OCI-LY1 (cell line): ENCODE measurements at regions not wholly inside any gene's neighbourhood (a gene's known extent, or its start where the extent isn't known, plus 50 kb on each side); places are given as distances from the start of the nearest gene placed in this dataset.

Experiments used
- H2AFZ ChIP-seq: fragments of 200-600 bp; sonication (generic), shearing (Covaris generic); 2 replicates; pipeline ENCODE4 v1.6.0; 2014; ENCODE audit warnings: antibody characterized with exemption, mild to moderate bottlenecking, low read length
- H3F3A ChIP-seq: fragments of 200-600 bp; sonication (generic), shearing (Covaris generic); 2 replicates; pipeline ENCODE4 v1.6.0; 2014; ENCODE audit warnings: mild to moderate bottlenecking, antibody characterized with exemption, low read length, moderate library complexity; ENCODE audit not compliant: insufficient read depth
- H3K27ac ChIP-seq: fragments of 200-600 bp; sonication (generic); 2 replicates; pipeline ENCODE4 v1.5.1; 2014; ENCODE audit warnings: low read length, mixed run types, mild to moderate bottlenecking, low read depth; ENCODE audit not compliant: poor library complexity, severe bottlenecking
- H3K27me3 ChIP-seq: fragments of 200-600 bp; sonication (generic); 2 replicates; pipeline ENCODE4 v1.6.0; 2014; ENCODE audit warnings: antibody characterized with exemption, mild to moderate bottlenecking, low read length, moderate library complexity; ENCODE audit not compliant: insufficient read depth
- H3K36me3 ChIP-seq: fragments of 200-600 bp; sonication (generic); 2 replicates; pipeline ENCODE4 v1.6.1; 2014; ENCODE audit warnings: mild to moderate bottlenecking, antibody characterized with exemption, low read length, moderate library complexity, mixed read lengths; ENCODE audit not compliant: insufficient read depth
- H3K4me1 ChIP-seq: fragments of 200-600 bp; sonication (generic); 2 replicates; pipeline ENCODE4 v1.5.1; 2014; ENCODE audit warnings: mild to moderate bottlenecking, low read length, moderate library complexity; ENCODE audit not compliant: insufficient read depth, severe bottlenecking
- H3K4me2 ChIP-seq: fragments of 200-600 bp; sonication (generic), shearing (Covaris generic); 2 replicates; pipeline ENCODE4 v1.6.1; 2014; ENCODE audit warnings: low read length
- H3K4me3 ChIP-seq: fragments of 200-600 bp; sonication (generic); 2 replicates; pipeline ENCODE4 v1.5.1; 2014; ENCODE audit warnings: low read length, low read depth, mild to moderate bottlenecking, mixed read lengths; ENCODE audit not compliant: poor library complexity, severe bottlenecking
- H3K79me2 ChIP-seq: fragments of 200-600 bp; shearing (Covaris generic); 2 replicates; pipeline ENCODE4 v1.6.1; 2016; ENCODE audit warnings: mixed run types, low read length, mixed read lengths; ENCODE audit not compliant: insufficient read depth
- H3K9ac ChIP-seq: fragments of 200-600 bp; sonication (generic), shearing (Covaris generic); 2 replicates; pipeline ENCODE4 v1.6.1; 2014; ENCODE audit warnings: mild to moderate bottlenecking, low read length, mixed read lengths
- H3K9me2 ChIP-seq: fragments of 200-600 bp; sonication (generic), shearing (Covaris generic); 2 replicates; pipeline ENCODE4 v1.6.1; 2014; ENCODE audit warnings: low read depth, mild to moderate bottlenecking, low read length, mixed read lengths
- H3K9me3 ChIP-seq: fragments of 200-600 bp; shearing (Covaris generic); 2 replicates; pipeline ENCODE4 v1.6.1; 2014; ENCODE audit warnings: low read length, mixed read lengths
- H4K20me1 ChIP-seq: fragments of 200-600 bp; sonication (generic), shearing (Covaris generic); 2 replicates; pipeline ENCODE4 v1.6.0; 2016; ENCODE audit warnings: mild to moderate bottlenecking, low read length; ENCODE audit not compliant: insufficient read depth
- EZH2 ChIP-seq: fragments of 200-600 bp; sonication (generic), shearing (Covaris generic); IDR thresholded peaks from 2 replicates; pipeline ENCODE4 v1.8.0; 2017; ENCODE audit warnings: borderline replicate concordance, mixed run types, mild to moderate bottlenecking, antibody characterized with exemption, low read length, moderate library complexity, mixed read lengths
- TF ChIP-seq, protein P1 (sequence below): fragments of 200-600 bp; sonication (generic), shearing (Covaris generic); IDR thresholded peaks from 2 replicates; pipeline ENCODE4 v1.5.1; 2017; ENCODE audit warnings: mild to moderate bottlenecking, antibody characterized with exemption, low read length, moderate library complexity, mixed read lengths

DNA sequence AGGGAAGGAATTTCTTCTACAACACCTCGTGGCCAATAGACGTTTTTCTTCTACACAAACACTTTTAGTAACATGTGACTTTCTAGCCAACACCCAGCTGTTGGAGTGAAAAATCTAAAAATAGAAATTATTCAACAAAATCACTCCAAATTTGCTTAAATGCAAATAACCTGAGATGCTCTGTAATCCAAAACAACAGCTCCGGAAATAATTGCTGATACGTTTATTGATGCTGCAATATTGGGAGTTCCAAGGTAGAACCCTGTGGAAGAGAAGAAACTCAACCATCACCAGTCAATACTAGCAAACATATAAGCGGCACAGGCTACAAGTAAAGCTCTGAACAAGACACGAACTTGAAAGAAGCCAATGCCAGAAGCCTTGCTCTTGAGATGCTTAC is 230.6 kb downstream of the ALDH8A1 start:
- Histone ChIP-seq H3K4me3 (no peak overlapping the region), H3K9me2 (no peaks in the 10 kb centered on the region), H3K27me3 (no peaks in the 10 kb centered on the region), H3K27ac (no peak overlapping the region), H3K9me3 (no peaks in the 10 kb centered on the region), H3K79me2 (no peaks in the 10 kb centered on the region), H3K36me3 (no peaks in the 10 kb centered on the region), H3F3A (no peaks in the 10 kb centered on the region), H3K9ac (no peak overlapping the region), H3K4me2 (no peak overlapping the region), H4K20me1 (no peaks in the 10 kb centered on the region), H3K4me1 (no peaks in the 10 kb centered on the region), H2AFZ (no peak overlapping the region)
- TF ChIP-seq, protein P1, sequence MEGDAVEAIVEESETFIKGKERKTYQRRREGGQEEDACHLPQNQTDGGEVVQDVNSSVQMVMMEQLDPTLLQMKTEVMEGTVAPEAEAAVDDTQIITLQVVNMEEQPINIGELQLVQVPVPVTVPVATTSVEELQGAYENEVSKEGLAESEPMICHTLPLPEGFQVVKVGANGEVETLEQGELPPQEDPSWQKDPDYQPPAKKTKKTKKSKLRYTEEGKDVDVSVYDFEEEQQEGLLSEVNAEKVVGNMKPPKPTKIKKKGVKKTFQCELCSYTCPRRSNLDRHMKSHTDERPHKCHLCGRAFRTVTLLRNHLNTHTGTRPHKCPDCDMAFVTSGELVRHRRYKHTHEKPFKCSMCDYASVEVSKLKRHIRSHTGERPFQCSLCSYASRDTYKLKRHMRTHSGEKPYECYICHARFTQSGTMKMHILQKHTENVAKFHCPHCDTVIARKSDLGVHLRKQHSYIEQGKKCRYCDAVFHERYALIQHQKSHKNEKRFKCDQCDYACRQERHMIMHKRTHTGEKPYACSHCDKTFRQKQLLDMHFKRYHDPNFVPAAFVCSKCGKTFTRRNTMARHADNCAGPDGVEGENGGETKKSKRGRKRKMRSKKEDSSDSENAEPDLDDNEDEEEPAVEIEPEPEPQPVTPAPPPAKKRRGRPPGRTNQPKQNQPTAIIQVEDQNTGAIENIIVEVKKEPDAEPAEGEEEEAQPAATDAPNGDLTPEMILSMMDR, result no peak
- TF ChIP-seq EZH2, result no peak

GRCh38 chr6:134714679-134715078 is 235.2 kb downstream of the ALDH8A1 start:
- Histone ChIP-seq H3K4me1 (no peaks in the 10 kb centered on the region), H3K9ac (no peak overlapping the region), H3K27ac (no peak overlapping the region), H3K36me3 (no peaks in the 10 kb centered on the region), H3F3A (no peaks in the 10 kb centered on the region), H4K20me1 (no peaks in the 10 kb centered on the region), H3K9me3 (no peaks in the 10 kb centered on the region), H3K4me2 (no peak overlapping the region), H2AFZ (no peak overlapping the region), H3K9me2 (no peaks in the 10 kb centered on the region), H3K4me3 (no peak overlapping the region), H3K27me3 (no peaks in the 10 kb centered on the region), H3K79me2 (no peaks in the 10 kb centered on the region)
- TF ChIP-seq, protein P1, result no peak
- no peak for TF ChIP-seq EZH2

DNA sequence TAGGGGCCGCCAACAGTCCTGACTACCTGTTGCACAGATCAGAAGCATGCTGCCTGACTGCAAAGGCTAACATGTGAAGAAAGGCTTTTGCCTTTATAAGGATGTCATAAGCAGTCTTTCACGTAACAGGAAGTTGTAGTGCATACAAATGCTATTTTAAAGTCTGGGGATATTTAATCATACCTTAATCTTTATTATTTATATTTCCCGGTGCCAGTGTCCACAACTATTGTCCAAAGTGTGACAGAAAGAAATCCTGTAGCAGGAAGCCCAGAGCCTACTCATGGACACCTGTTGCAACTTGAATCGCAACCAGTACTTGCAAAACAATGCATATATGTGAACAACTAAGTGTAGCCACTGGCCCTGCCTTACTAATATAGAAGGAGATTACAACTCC is 235.8 kb downstream of the ALDH8A1 start:
- no peaks in the 10 kb centered on the region for H3K36me3 ChIP-seq
- H3K4me2 ChIP-seq, result no peak overlapping the region
- H3F3A ChIP-seq, result no peaks in the 10 kb centered on the region
- no peak overlapping the region for H3K4me3 ChIP-seq
- no peaks in the 10 kb centered on the region for H3K79me2 ChIP-seq
- TF ChIP-seq, protein P1, result no peak
- H3K9me2 ChIP-seq, result no peaks in the 10 kb centered on the region
- no peaks in the 10 kb centered on the region for H4K20me1 ChIP-seq
- no peak overlapping the region for H2AFZ ChIP-seq
- no peaks in the 10 kb centered on the region for H3K9me3 ChIP-seq
- H3K27ac ChIP-seq, result no peak overlapping the region
- no peaks in the 10 kb centered on the region for H3K27me3 ChIP-seq
- H3K4me1 ChIP-seq, result no peaks in the 10 kb centered on the region
- H3K9ac ChIP-seq, result no peak overlapping the region
